ENCODE measurements at regions not wholly inside any gene's neighbourhood (a gene's known extent, or its start where the extent isn't known, plus 50 kb on each side); places are given as distances from the start of the nearest gene placed in this dataset.

- TF ChIP-seq ZNF512 (CRISPR knock-in tag; IDR thresholded peaks at IDR 0.05; ENCODE audit: borderline replicate concordance) (no peak), ZNF121 (CRISPR knock-in tag; IDR thresholded peaks at IDR 0.05) (no peak), ELF4 (CRISPR knock-in tag; IDR thresholded peaks at IDR 0.05; ENCODE audit: low read depth) (no peak)
Measured at GRCh38 chr11:38510041-38510440, 1912.0 kb upstream of the RAG2 start (continued).

GRCh38 chr11:38503876-38504275 lies 1905.8 kb upstream of the RAG2 start:
- no peak for ATAC-seq

More at GRCh38 chr11:38503876-38504275, 1905.8 kb upstream of the RAG2 start:
- H3K9me3 Mint-ChIP-seq: peaks cover 56% of the 10 kb centered on the region
- peaks cover 6% of the 10 kb centered on the region for H3K27me3 Mint-ChIP-seq (ENCODE audit: low read depth)
- DNase-seq (ENCODE audit: low spot score): no peak
- CTCF ChIA-PET: no interaction called here
- POLR2A ChIA-PET: no interaction called here
- no peak overlapping the region for H3K4me3 Mint-ChIP-seq
- no peak overlapping the region for H3K27ac Mint-ChIP-seq
- TF ChIP-seq ZBTB21 (CRISPR knock-in tag; IDR thresholded peaks at IDR 0.05; ENCODE audit: borderline replicate concordance) (no peak), HMGA2 (CRISPR knock-in tag; IDR thresholded peaks at IDR 0.05) (no peak), MLX (CRISPR knock-in tag; IDR thresholded peaks at IDR 0.05) (no peak), JAZF1 (CRISPR knock-in tag; IDR thresholded peaks at IDR 0.05) (no peak), USF2 (CRISPR knock-in tag; IDR thresholded peaks at IDR 0.05) (no peak), USF1 (CRISPR knock-in tag; IDR thresholded peaks at IDR 0.05) (no peak), TEAD1 (CRISPR knock-in tag; IDR thresholded peaks at IDR 0.05) (no peak), AR (CRISPR knock-in tag; IDR thresholded peaks at IDR 0.05) (no peak), NFE2L1 (CRISPR knock-in tag; IDR thresholded peaks at IDR 0.05) (no peak), KAT7 (CRISPR knock-in tag; IDR thresholded peaks at IDR 0.05; ENCODE audit: borderline replicate concordance) (no peak), NFATC4 (CRISPR knock-in tag; IDR thresholded peaks at IDR 0.05) (no peak), AFF4 (CRISPR knock-in tag; IDR thresholded peaks at IDR 0.05; ENCODE audit: borderline replicate concordance) (no peak), ZBTB43 (CRISPR knock-in tag; IDR thresholded peaks at IDR 0.05) (no peak), ZNF281 (CRISPR knock-in tag; IDR thresholded peaks at IDR 0.05) (no peak), CDX4 (CRISPR knock-in tag; IDR thresholded peaks at IDR 0.05; ENCODE audit: borderline replicate concordance) (no peak)
- H3K36me3 Mint-ChIP-seq: peaks cover 53% of the 10 kb centered on the region
- no peaks in the 10 kb centered on the region for H3K4me1 Mint-ChIP-seq

Data from WTC11 (cell line).